ENCODE measurements at regions not wholly inside any gene's neighbourhood (a gene's known extent, or its start where the extent isn't known, plus 50 kb on each side); places are given as distances from the start of the nearest gene placed in this dataset.

- TF ChIP-seq CTCF (IDR thresholded peaks at IDR 0.05), result no peak
- TF ChIP-seq POLR2AphosphoS5 (IDR thresholded peaks at IDR 0.05), result no peak
These were observed 141.1 kb downstream of the HSD17B3 start for GRCh38 chr9:96160866-96161265.

All from prostate gland (tissue), 2 donors.